T follicular helper cell (primary cell): ENCODE measurements at regions not wholly inside any gene's neighbourhood (a gene's known extent, or its start where the extent isn't known, plus 50 kb on each side); places are given as distances from the start of the nearest gene placed in this dataset.
"Not testable (repeated sequence)": the region's sequence is repeated elsewhere in the genome, so short reads cannot be mapped to it uniquely, and the experiment has no call there.

Experiments
- DNase-seq: peaks from one replicate; pipeline ENCODE4 v3.0.0-alpha.2; 2020; ENCODE audit warnings: low read depth

- DNase-seq = no peak
Measured at GRCh38 chr3:95468331-95468730, 1346.1 kb upstream of the EPHA6 start.

- no peak for DNase-seq
Measured at GRCh38 chr3:95474338-95474737, 1340.1 kb upstream of the EPHA6 start.

DNA sequence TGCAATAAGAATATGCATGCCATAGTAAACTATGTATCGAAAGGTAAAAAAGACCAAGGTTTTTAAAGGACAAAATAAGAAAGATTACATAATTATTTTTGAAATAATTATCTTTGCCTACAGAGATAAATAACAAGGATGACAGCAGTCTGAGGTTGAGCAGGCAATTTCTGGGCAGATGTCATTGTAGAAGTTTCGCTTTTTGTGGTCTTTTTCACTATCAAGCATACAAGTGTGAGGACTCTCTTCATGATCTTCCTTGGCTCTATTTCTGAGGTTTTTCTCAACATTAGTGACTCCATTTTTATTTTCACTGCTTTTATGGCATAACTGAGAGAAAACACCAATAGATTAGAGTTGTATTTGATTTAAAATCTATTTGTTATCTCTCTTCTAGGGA lies 1337.9 kb upstream of the EPHA6 start:
- DNase-seq = no peak

GRCh38 chr3:95506174-95506573 lies 1308.2 kb upstream of the EPHA6 start:
- DNase-seq = no peak

DNA sequence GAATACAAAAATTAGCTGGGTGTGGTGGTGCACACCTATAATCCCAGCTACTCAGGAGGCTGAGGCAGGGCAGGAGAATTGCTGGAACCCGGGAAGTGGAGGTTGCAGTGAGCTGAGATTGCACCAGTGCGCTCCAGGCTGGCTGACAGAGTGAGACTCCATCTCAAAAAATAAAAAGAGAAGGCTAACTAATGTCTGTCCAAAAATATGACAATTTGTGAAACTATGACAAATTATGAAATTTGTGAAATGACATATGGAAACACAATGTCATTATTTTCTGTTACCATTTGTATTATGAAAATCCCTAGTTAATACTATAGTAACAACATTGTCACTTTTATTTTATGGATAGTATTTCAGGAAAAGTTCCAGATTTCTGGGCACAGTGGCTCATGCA lies 1306.3 kb upstream of the EPHA6 start:
- no peak for DNase-seq

GRCh38 chr3:95511828-95512227 lies 1302.6 kb upstream of the EPHA6 start:
- DNase-seq = no peak

DNA sequence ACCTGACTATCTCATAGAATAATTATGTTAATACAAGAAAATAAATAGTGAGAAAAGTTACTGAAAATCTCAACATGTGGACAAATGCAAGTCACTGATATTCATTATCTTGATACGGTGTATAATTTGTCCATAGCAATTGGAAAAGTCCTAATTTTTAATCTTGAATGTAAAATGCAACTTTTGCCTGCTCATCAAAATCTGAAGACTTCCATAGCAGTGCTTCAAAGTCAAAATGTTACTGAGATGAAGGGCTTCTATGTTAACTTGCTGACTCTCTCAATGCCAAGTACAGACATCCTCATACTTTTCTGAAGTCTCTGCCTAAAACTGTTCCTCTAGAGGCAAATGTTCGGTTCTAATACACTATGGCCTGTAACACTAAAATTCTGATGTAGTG lies 1300.1 kb upstream of the EPHA6 start:
- DNase-seq = no peak

GRCh38 chr3:95521396-95521795 lies 1293.0 kb upstream of the EPHA6 start:
- no peak for DNase-seq

DNA sequence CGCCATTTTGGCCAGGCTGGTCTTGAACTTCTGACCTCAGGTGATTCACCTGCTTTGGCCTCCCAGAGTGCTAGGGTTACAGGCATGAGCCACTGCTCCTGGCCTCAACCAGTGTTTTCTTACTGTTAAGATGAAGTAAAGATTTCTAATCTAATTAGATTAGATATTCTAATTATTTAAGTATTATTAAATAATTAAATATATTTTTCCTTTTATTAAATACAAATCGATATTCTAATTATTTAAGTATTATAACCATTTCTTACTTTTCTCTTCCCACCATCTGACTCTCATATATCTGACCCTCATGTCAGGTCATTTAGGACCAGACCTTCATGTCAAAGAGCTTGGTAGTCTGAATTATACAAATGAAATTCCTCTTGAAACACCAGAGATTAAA lies 1291.9 kb upstream of the EPHA6 start:
- no peak for DNase-seq

- DNase-seq = no peak
Measured at GRCh38 chr3:95539950-95540483, 1274.4 kb upstream of the EPHA6 start.

DNA sequence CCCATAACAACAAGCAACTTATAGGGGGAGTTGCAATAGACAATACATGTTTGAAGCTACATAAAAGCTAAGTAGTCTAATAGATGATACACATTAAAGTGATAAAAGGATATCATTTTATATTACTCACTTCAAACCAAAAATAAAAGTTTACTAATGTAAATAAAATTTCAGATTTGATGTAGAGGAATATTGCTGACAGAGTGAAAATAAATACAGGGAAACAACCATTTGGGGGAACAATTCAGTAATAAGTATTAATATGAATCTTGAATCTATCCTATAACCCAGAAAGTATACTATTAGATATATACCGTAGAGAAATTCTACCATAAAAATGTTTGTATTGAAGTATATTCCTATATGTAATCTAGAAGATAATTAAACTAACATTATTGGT lies 1248.9 kb upstream of the EPHA6 start:
- DNase-seq = no peak

DNA sequence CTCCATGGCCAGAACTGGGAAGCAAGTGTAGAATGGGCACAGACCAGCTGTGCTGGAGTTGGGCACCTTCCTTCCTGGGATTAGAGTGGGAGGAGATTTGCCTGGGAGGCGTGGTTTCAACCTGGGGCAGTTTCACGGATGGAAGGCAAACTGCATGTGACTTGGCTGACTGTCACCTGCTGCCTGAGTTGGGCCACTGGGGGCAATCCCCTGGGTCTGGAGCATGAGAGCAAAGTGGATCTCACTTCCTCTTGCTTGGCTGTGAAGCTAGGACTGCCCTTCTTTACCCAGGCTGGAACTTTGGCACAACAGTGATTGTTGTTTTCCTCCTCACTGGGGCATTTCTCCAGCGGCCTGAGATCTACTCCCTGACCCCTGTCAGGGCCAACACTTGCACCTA lies 1247.0 kb upstream of the EPHA6 start:
- DNase-seq = no peak

DNA sequence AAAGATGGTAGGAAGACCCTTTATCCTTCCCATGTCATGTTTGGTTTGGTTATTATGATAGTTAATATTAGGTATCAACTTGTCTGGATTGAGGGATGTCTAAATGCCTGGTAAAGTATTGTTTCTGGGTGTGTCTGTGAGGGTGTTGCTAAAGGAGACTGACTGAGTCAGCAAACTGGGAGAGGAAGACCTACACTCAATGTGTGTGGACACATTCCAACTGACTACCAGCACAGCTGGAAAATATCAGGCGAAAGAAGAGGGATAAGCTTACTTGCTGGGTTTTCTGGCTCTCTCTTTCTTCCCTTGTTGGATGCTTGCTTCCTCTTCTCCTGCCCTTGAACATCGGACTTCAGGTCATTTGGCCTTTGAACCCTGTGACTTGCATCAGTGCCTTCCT lies 1227.6 kb upstream of the EPHA6 start:
- DNase-seq = no peak

GRCh38 chr3:95587641-95588040 lies 1226.8 kb upstream of the EPHA6 start:
- DNase-seq = not testable (repeated sequence)

DNA sequence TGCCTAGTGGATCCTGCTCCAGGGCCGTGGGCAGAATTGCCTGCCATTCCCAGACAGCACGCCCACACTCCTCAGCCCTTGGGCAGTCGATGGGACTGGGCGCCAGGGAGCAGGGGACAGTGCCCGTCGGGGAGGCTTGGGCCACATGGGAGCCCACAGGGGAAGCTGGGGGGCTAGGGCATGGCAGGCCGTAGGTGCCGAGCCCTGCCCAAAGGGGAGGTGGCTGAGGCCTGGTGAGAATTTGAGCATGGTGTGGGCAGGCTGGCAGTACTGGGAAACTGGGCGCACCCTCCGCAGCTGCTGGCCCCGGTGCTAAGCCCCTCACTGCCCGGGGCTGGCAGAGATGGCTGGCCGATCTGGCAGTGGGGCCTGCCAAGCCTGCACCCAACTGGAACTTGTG lies 1225.9 kb upstream of the EPHA6 start:
- no peak for DNase-seq

- DNase-seq = no peak
Measured at GRCh38 chr3:95595416-95596075, 1218.8 kb upstream of the EPHA6 start.

- DNase-seq = no peak
Measured at GRCh38 chr3:95607926-95608325, 1206.5 kb upstream of the EPHA6 start.

GRCh38 chr3:95609411-95609810 lies 1205.0 kb upstream of the EPHA6 start:
- no peak for DNase-seq

DNA sequence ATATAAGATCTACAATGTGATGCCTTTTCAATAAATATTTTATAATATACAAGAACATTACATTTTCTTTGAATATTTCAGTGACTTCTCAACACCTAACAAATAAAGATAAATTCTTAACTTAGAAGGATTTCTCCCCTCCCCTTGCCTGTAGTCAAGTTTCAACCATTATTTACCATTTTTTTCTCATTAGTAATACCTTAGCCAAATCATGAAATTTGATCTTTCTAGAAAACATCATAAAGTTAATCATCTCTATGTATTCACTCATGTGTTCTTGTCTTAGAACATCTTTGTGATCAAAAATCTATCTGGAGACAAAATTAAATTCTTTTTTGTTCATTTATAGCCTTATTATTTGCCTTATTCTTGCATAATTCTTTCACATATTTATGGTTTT lies 1201.8 kb upstream of the EPHA6 start:
- DNase-seq = no peak

DNA sequence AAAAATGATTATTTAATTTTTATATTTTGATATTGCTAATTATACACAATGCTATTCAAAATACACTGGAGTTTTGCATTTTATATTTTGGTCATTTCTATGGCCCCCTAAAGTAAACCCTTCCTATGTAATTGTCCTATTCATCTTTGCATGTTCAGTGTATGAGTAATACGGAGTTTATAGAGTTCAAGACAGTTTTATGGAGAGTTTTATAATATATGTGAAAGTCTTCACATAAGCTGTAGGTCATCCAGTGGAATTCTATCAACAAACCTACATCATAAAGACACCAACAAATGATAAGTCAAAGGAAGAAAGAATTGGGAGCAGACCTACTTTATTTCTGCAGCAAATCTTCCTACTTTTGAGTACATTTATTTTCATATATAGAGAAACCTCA lies 1200.4 kb upstream of the EPHA6 start:
- DNase-seq = no peak

- DNase-seq = no peak
Measured at GRCh38 chr3:95615592-95616310, 1198.6 kb upstream of the EPHA6 start.

DNA sequence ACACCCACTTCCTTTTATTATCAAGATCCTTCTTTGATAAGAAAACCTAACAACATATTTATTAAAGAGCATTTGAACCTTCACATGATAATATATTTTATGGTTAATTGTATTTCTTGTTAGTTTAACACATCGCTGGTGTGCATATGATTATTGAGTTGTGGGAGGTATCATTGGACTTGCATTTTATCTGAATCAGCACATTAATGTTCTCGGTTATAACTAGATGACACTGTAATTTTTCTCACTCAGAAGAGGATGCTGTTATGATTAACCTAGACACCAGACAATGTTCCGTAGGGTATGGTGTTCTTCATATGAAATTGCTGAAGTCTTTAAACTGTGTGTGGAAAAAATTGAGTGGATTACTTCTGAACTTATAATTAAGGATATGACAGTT lies 1188.3 kb upstream of the EPHA6 start:
- no peak for DNase-seq

- DNase-seq = no peak
Measured at GRCh38 chr3:95627293-95627692, 1187.1 kb upstream of the EPHA6 start.

DNA sequence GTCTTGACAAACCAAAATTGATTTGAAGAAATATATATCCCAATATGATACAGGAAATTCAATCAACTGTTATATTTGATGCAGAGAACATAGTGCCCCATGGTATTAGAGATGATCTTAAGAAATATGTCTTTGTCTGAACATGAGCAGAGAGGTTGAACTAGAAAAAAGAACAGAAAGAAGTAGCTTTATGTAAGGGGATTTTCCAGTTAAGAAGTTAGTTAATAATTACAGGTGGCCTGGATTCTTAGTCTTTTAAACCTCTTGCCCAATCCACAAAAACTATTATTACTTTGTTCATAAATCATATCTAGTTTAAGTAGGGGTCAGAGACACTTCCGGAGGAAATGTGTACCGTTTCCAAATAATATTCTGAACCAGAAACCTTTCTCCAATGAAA lies 1186.7 kb upstream of the EPHA6 start:
- no peak for DNase-seq
